ENCODE measurements at regions not wholly inside any gene's neighbourhood (a gene's known extent, or its start where the extent isn't known, plus 50 kb on each side); places are given as distances from the start of the nearest gene placed in this dataset.

- intact Hi-C loops (cut with DNase I) = no loop called here
- DNase-seq (no peak), ATAC-seq (no peak)
- no peaks in the 10 kb centered on the region for H3K27me3 ChIP-seq
- H3K4me3 ChIP-seq = no peak overlapping the region
- no peaks in the 10 kb centered on the region for H3K4me1 ChIP-seq
- TF ChIP-seq, protein P1, sequence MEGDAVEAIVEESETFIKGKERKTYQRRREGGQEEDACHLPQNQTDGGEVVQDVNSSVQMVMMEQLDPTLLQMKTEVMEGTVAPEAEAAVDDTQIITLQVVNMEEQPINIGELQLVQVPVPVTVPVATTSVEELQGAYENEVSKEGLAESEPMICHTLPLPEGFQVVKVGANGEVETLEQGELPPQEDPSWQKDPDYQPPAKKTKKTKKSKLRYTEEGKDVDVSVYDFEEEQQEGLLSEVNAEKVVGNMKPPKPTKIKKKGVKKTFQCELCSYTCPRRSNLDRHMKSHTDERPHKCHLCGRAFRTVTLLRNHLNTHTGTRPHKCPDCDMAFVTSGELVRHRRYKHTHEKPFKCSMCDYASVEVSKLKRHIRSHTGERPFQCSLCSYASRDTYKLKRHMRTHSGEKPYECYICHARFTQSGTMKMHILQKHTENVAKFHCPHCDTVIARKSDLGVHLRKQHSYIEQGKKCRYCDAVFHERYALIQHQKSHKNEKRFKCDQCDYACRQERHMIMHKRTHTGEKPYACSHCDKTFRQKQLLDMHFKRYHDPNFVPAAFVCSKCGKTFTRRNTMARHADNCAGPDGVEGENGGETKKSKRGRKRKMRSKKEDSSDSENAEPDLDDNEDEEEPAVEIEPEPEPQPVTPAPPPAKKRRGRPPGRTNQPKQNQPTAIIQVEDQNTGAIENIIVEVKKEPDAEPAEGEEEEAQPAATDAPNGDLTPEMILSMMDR (IDR thresholded peaks at IDR 0.05) = no peak
- H3K27ac ChIP-seq = no peak overlapping the region
- H3K9me3 ChIP-seq = no peaks in the 10 kb centered on the region
- no peaks in the 10 kb centered on the region for H3K36me3 ChIP-seq
These were observed 297.7 kb upstream of the HAND2 start for GRCh38 chr4:173827707-173828106.

DNA sequence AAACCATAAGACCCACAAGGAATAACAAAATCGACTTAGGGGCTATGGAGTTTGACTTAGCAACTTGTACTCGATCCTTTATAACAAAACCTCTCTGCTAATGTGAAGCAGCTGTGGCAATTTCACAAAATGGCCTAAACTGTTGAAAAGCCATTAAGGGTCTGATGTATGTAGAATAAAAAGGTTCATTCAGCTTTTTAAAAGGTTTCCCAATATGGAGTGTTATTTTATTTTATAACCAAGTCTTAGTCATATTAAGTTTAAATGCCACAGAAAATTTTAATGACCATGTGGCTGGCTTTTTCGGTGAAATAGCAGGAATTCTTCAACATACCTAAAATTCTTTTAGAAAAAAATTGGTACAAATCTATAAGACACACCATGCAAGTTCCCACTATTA, 291.8 kb upstream of the HAND2 start:
- H3K27ac ChIP-seq = no peak overlapping the region
- DNase-seq (no peak), ATAC-seq (no peak)
- intact Hi-C loops (cut with DNase I) = no loop called here
- H3K4me3 ChIP-seq = no peak overlapping the region
- TF ChIP-seq, protein P1 (IDR thresholded peaks at IDR 0.05) = no peak
- H3K36me3 ChIP-seq = no peaks in the 10 kb centered on the region
- no peaks in the 10 kb centered on the region for H3K9me3 ChIP-seq
- H3K27me3 ChIP-seq = no peaks in the 10 kb centered on the region
- H3K4me1 ChIP-seq = no peaks in the 10 kb centered on the region

DNA sequence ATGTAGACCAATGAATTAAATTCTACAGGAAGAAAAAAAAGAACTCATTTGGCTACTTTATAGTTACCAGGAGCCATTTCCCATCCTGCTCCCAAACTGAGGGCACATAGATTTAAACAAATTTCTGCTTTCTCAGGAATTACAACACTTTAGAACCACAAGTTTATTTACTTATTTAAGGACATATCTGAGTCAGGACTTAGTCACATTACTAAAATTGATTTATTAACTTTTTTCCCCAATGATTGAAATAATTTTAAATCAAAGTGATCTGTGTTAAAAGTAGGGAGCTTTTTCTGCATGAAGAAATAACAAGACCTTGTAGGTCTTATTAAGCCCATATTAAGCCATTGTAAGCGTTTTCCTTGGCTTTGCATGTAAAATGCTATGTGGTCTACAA, 291.0 kb upstream of the HAND2 start:
- no peaks in the 10 kb centered on the region for H3K4me1 ChIP-seq
- no peaks in the 10 kb centered on the region for H3K36me3 ChIP-seq
- H3K4me3 ChIP-seq = no peak overlapping the region
- ATAC-seq (no peak), DNase-seq (no peak)
- H3K27ac ChIP-seq = no peak overlapping the region
- TF ChIP-seq, protein P1 (IDR thresholded peaks at IDR 0.05) = no peak
- intact Hi-C loops (cut with DNase I) = no loop called here
- H3K9me3 ChIP-seq = no peaks in the 10 kb centered on the region
- no peaks in the 10 kb centered on the region for H3K27me3 ChIP-seq

DNA sequence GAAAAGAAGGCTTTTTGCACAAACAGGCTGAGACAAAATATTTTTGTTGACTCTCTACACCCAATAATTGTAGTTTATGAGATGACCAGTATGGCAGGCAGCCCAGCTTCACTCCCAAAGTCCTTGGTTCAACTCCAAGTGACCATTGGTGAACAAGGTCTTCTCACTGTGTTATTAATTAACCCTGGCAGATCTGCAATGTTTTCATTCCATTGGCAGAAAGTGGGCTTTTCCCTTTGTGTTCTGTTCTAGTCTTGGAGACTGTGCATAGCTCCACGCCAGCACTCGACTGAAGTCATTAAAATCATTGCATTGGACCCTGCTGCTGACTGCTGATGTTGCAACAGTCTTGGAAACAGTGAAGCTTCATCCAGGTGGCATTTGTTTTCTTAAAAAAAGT, 277.3 kb upstream of the HAND2 start:
- H3K4me1 ChIP-seq = no peaks in the 10 kb centered on the region
- DNase-seq = no peak
- no peak for ATAC-seq
- intact Hi-C loops (cut with DNase I) = no loop called here
- TF ChIP-seq, protein P1 (IDR thresholded peaks at IDR 0.05) = no peak
- H3K4me3 ChIP-seq = no peak overlapping the region
- H3K36me3 ChIP-seq = no peaks in the 10 kb centered on the region
- no peaks in the 10 kb centered on the region for H3K9me3 ChIP-seq
- no peaks in the 10 kb centered on the region for H3K27me3 ChIP-seq
- H3K27ac ChIP-seq = no peak overlapping the region

GRCh38 chr4:173805884-173806283, 275.9 kb upstream of the HAND2 start:
- Histone ChIP-seq H3K27me3 (no peaks in the 10 kb centered on the region), H3K4me1 (no peaks in the 10 kb centered on the region), H3K4me3 (no peak overlapping the region), H3K36me3 (no peaks in the 10 kb centered on the region), H3K27ac (no peak overlapping the region), H3K9me3 (no peaks in the 10 kb centered on the region)
- ATAC-seq = no peak
- no peak for DNase-seq
- TF ChIP-seq, protein P1 (IDR thresholded peaks at IDR 0.05) = no peak
- intact Hi-C loops (cut with DNase I) = no loop called here

GRCh38 chr4:173802662-173803022, 272.6 kb upstream of the HAND2 start:
- Histone ChIP-seq H3K4me1 (no peaks in the 10 kb centered on the region), H3K9me3 (no peaks in the 10 kb centered on the region), H3K4me3 (no peak overlapping the region), H3K36me3 (no peaks in the 10 kb centered on the region), H3K27ac (no peak overlapping the region), H3K27me3 (no peaks in the 10 kb centered on the region)
- TF ChIP-seq, protein P1 (IDR thresholded peaks at IDR 0.05) = no peak
- intact Hi-C loops (cut with DNase I) = no loop called here
- ATAC-seq (no peak), DNase-seq (no peak)
